Thyroid gland (tissue), 4 donors: ENCODE measurements at regions not wholly inside any gene's neighbourhood (a gene's known extent, or its start where the extent isn't known, plus 50 kb on each side); places are given as distances from the start of the nearest gene placed in this dataset.

Experiments
- DNase-seq, 2 donors: peaks; one replicate each; pipeline ENCODE4 v3.0.0-alpha.2; 2019
- H3K27ac ChIP-seq, 3 donors: fragments of 200-600 bp; sonication (generic); 1 replicate in 2 of 3; 2 replicates in 1 of 3; pipeline ENCODE4 v1.5.1; 2016 to 2019; ENCODE audit warnings: mild to moderate bottlenecking in 1 of 3, moderate library complexity in 1 of 3
- H3K27me3 ChIP-seq: fragments of 200-600 bp; sonication (generic); one replicate; pipeline ENCODE4 v1.5.1; 2019
- H3K36me3 ChIP-seq, 2 donors: fragments of 200-600 bp; sonication (generic); one replicate each; pipeline ENCODE4 v1.5.1; 2016 to 2019
- H3K4me1 ChIP-seq, 2 donors: fragments of 200-600 bp; sonication (generic); one replicate each; pipeline ENCODE4 v1.5.1; 2017 to 2019
- H3K4me3 ChIP-seq, 3 donors: fragments of 200-600 bp; sonication (generic); replicated peaks in 1 of 3; 1 replicate in 2 of 3; 2 replicates in 1 of 3; pipeline ENCODE4 v1.5.1; 2016; ENCODE audit warnings: mild to moderate bottlenecking in 1 of 3
- H3K9me3 ChIP-seq: fragments of 200-600 bp; sonication (generic); one replicate; pipeline ENCODE4 v1.5.1; 2017
- POLR2A ChIP-seq, 2 donors: fragments of 450-650 bp; IDR thresholded peaks; one replicate each; pipeline ENCODE4 v1.6.1; 2017; ENCODE audit warnings: antibody characterized with exemption in 2 of 2, mild to moderate bottlenecking in 2 of 2, moderate library complexity in 1 of 2
- WGBS, 2 donors: methylation state at CpG; one replicate each; pipeline ENCODE4 v1.1.5; 2017; 5-methylcytosine and 5-hydroxymethylcytosine counted together
- intact Hi-C: fragments of 100-400 bp; cut with DNase I; formaldehyde crosslinking; loops from one replicate; pipeline ENCODE4 v1.15.1; 2023
- TF ChIP-seq, protein P1 (sequence below), 6 experiments: fragments of 200-600 bp in 3 of 6; fragments of 450-650 bp in 3 of 6; sonication (generic) in 3 of 6; IDR thresholded peaks; one replicate each; pipeline ENCODE4 v1.5.1; 2016 to 2019; ENCODE audit warnings: antibody characterized with exemption in 6 of 6, mild to moderate bottlenecking in 2 of 6, inconsistent platforms in 1 of 6, moderate library complexity in 1 of 6

DNA sequence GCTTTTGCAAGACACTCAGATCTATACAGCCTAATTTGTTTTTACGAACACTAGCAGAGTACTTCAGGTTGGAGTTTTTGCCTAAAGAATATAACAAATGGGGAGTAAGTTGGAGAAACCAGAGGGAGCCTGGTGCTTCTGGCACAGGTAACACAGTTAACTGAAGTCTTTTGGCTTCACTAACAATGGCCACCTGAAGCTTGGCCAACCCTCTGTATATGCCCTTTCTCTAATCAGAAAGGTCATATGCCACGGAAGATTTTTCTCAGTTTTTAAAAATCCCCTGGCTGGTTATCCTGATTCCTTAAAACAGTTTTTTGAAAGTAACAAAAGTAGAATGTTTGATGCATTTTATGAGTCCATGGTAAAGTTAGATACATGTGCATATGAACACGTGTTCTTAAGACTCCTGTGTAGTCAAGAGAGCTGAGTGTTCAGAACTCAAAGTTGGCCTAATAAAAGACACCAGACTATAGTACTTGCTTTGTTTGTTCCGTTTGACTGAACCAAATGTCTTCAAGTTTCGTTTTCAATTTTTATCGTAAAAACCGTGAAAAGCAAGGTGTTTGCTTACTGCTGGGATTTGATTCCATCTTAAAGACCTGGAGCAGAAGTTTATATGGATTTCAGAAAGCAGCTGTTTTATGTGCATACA lies 137.5 kb downstream of the KCNRG start:
- Histone ChIP-seq H3K36me3 (no peaks in the 10 kb centered on the region), H3K27ac (peak overlapping the region in 1 of 3 donors; percentile 21), H3K9me3 (no peaks in the 10 kb centered on the region), H3K27me3 (no peaks in the 10 kb centered on the region), H3K4me3 (no peak overlapping the region), H3K4me1 (peaks cover 12 to 14% of the 10 kb centered on the region in 2 donors)
- intact Hi-C loops, result no loop called here
- TF ChIP-seq, protein P1, sequence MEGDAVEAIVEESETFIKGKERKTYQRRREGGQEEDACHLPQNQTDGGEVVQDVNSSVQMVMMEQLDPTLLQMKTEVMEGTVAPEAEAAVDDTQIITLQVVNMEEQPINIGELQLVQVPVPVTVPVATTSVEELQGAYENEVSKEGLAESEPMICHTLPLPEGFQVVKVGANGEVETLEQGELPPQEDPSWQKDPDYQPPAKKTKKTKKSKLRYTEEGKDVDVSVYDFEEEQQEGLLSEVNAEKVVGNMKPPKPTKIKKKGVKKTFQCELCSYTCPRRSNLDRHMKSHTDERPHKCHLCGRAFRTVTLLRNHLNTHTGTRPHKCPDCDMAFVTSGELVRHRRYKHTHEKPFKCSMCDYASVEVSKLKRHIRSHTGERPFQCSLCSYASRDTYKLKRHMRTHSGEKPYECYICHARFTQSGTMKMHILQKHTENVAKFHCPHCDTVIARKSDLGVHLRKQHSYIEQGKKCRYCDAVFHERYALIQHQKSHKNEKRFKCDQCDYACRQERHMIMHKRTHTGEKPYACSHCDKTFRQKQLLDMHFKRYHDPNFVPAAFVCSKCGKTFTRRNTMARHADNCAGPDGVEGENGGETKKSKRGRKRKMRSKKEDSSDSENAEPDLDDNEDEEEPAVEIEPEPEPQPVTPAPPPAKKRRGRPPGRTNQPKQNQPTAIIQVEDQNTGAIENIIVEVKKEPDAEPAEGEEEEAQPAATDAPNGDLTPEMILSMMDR (IDR thresholded peaks at IDR 0.05), result no peak
- no peak for TF ChIP-seq POLR2A (IDR thresholded peaks at IDR 0.05)
- DNase-seq, result no peak
- 53% methylated on average over 7 of the region's 7 CpGs for WGBS, 2 donors

DNA sequence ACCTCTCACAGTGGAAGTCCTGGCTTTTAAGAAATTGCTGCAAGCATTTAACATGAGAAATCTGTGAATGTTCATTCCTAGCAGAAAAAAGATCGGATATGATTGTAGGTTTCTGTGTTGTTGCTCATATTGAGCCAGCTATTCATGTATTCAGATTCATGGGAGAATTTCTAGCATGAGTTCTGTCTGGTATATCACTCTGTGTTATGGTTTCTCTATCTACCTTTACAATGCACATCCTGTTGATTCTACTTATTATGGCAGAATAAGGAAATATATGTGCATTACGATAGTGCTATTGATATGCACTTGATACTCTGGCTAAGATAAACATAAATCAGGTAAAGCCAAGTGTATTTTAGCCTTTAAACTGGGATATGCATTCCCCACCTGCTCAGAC lies 138.2 kb downstream of the KCNRG start:
- Histone ChIP-seq H3K9me3 (no peaks in the 10 kb centered on the region), H3K27me3 (no peaks in the 10 kb centered on the region), H3K4me1 (peaks cover 12 to 14% of the 10 kb centered on the region in 2 donors), H3K36me3 (no peaks in the 10 kb centered on the region), H3K27ac (peak overlapping the region in 1 of 3 donors; percentile 21), H3K4me3 (no peak overlapping the region)
- DNase-seq, result no peak
- TF ChIP-seq, protein P1 (IDR thresholded peaks at IDR 0.05), result no peak
- TF ChIP-seq POLR2A (IDR thresholded peaks at IDR 0.05), result no peak
- intact Hi-C loops, result no loop called here
- WGBS, 2 donors, result 81 to 82% methylated on average over 2 of the region's 2 CpGs

DNA sequence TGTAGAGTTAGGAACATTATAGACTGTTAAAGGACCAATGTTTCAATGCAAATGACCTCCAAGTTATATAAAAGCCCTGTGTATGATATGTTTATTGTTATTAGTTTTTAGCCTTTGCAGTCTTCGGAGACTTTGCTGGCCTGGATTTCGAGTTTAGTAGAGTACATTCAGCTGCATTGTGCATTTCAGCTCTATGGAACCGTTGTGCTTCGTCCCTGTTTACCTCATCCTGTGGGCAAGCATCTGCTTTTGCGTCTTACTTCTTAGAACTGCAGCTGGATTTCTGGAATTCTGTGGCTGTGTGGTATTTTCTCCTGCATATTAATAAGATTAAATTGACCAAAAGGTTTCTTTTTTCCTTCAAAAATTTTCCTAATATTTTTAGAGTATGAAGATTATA lies 138.6 kb downstream of the KCNRG start:
- Histone ChIP-seq H3K9me3 (no peaks in the 10 kb centered on the region), H3K27me3 (no peaks in the 10 kb centered on the region), H3K36me3 (no peaks in the 10 kb centered on the region), H3K4me3 (no peak overlapping the region), H3K27ac (no peak overlapping the region), H3K4me1 (peaks cover 12 to 14% of the 10 kb centered on the region in 2 donors)
- 89 to 92% methylated on average over 5 of the region's 5 CpGs for WGBS, 2 donors
- intact Hi-C loops, result no loop called here
- no peak for DNase-seq
- no peak for TF ChIP-seq POLR2A (IDR thresholded peaks at IDR 0.05)
- TF ChIP-seq, protein P1 (IDR thresholded peaks at IDR 0.05), result no peak

DNA sequence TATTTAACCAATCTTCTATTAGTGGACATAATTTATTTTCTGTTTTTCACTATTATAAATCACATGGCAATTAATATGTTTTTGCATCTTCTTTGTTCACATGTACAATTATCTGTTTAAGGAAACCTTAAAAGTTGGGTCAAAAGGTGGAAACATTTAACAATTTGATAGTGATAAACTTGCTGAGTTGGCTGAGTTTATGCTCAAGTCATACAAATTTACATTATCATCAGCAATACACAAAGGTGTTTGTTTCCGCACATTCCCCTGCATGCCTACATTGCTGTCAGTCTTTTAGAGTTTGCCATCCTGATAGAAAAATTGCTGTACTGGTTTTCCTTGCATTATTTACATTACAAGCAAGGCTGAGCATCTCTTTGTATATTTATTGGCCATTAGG lies 139.5 kb downstream of the KCNRG start:
- WGBS, 2 donors, result 89 to 98% methylated on average over 1 of the region's 1 CpG
- intact Hi-C loops, result no loop called here
- H3K4me3 ChIP-seq, result no peak overlapping the region
- DNase-seq, result no peak
- no peaks in the 10 kb centered on the region for H3K27me3 ChIP-seq
- no peak overlapping the region for H3K27ac ChIP-seq
- H3K4me1 ChIP-seq, result peaks cover 12 to 14% of the 10 kb centered on the region in 2 donors
- TF ChIP-seq, protein P1 (IDR thresholded peaks at IDR 0.05), result no peak
- TF ChIP-seq POLR2A (IDR thresholded peaks at IDR 0.05), result no peak
- no peaks in the 10 kb centered on the region for H3K9me3 ChIP-seq
- H3K36me3 ChIP-seq, result no peaks in the 10 kb centered on the region

DNA sequence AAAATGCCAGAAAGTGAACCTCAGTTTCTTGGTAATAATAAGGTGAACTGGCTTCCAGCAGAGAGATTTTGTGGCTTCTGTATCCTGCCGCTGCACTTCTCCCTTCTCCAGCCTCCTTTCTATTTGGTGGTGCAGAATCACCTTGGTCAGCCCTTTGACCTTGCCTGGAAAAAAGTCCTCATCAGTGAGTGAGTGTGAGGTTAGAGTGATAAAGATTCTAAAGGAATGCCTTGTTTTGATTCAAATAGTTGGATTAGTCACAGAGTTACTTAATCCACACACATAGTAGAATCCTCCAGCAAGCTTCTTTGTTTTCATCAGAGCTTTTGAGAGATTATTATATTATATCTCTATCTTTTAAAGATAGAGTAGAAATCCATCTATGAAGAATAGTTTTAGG lies 140.9 kb downstream of the KCNRG start:
- no peak for TF ChIP-seq POLR2A (IDR thresholded peaks at IDR 0.05)
- TF ChIP-seq, protein P1 (IDR thresholded peaks at IDR 0.05), result no peak
- intact Hi-C loops, result no loop called here
- H3K27ac ChIP-seq, result no peak overlapping the region
- no peaks in the 10 kb centered on the region for H3K36me3 ChIP-seq
- no peak for DNase-seq
- peaks cover 7 to 12% of the 10 kb centered on the region in 2 donors for H3K4me1 ChIP-seq
- H3K4me3 ChIP-seq, result no peak overlapping the region
- 91 to 97% methylated on average over 1 of the region's 1 CpG for WGBS, 2 donors
- H3K9me3 ChIP-seq, result no peaks in the 10 kb centered on the region
- no peaks in the 10 kb centered on the region for H3K27me3 ChIP-seq
